IMR-90 (cell line): ENCODE measurements at regions not wholly inside any gene's neighbourhood (a gene's known extent, or its start where the extent isn't known, plus 50 kb on each side); places are given as distances from the start of the nearest gene placed in this dataset.

Experiments used
- ATAC-seq: fragments of 200-7000 bp; cut with Tn5 transposase; 2 replicates; pipeline ENCODE4 v1.9.1; 2020; ENCODE audit warnings: low read depth, mild to moderate bottlenecking, moderate library complexity
- BruUV-seq: library from RNA; stranded (reverse); fragments of 400-500 nt; replicated peaks from 2 replicates; lab custom pipeline; 2021; lab: Mats Ljungman, UMichigan
- CTCF ChIA-PET: fragments of 300-600 bp; formaldehyde crosslinking; extraction: SDS; loops from one replicate; lab custom pipeline; 2021; ENCODE audit warnings: antibody characterized with exemption; lab: Yijun Ruan, JAX
- POLR2A ChIA-PET: fragments of 300-600 bp; sonication (Branson Sonifier 250); formaldehyde crosslinking; loops from one replicate; lab custom pipeline; 2022; ENCODE audit warnings: antibody characterized with exemption; ENCODE audit not compliant: unreplicated experiment; lab: Charles Lee
- DNase-seq: peaks from one replicate; pipeline ENCODE4 v3.0.0; 2013
- H2AFZ ChIP-seq: replicated peaks from 2 replicates; pipeline ENCODE3; 2013; ENCODE audit warnings: low read length, mild to moderate bottlenecking; ENCODE audit not compliant: poor library complexity
- H2AK5ac ChIP-seq: 2 replicates; pipeline ENCODE4 v1.6.1; 2013; ENCODE audit warnings: low read depth, low read length, inconsistent platforms
- H2AK9ac ChIP-seq: replicated peaks from 2 replicates; pipeline ENCODE3; 2013; ENCODE audit warnings: mild to moderate bottlenecking, low read depth, low read length, moderate library complexity; ENCODE audit not compliant: poor library complexity
- H2BK120ac ChIP-seq: 2 replicates; pipeline ENCODE4 v1.6.1; 2013; ENCODE audit warnings: low read depth, low read length, inconsistent platforms
- H2BK15ac ChIP-seq: 3 replicates; pipeline ENCODE4 v1.6.1; 2013; ENCODE audit warnings: low read depth, low read length, inconsistent platforms
- H2BK20ac ChIP-seq: 2 replicates; pipeline ENCODE4 v1.6.1; 2013; ENCODE audit warnings: low read depth, mild to moderate bottlenecking, inconsistent platforms, low read length, moderate library complexity
- H2BK5ac ChIP-seq: 2 replicates; pipeline ENCODE4 v1.6.1; 2013; ENCODE audit warnings: mild to moderate bottlenecking, low read depth, low read length, inconsistent platforms; ENCODE audit not compliant: poor library complexity, severe bottlenecking
- H3K14ac ChIP-seq: replicated peaks from 2 replicates; pipeline ENCODE4 v1.6.1; 2013; ENCODE audit warnings: low read depth, low read length, inconsistent platforms
- H3K18ac ChIP-seq: 2 replicates; pipeline ENCODE4 v1.6.1; 2013; ENCODE audit warnings: low read depth, low read length, control low read depth
- H3K23ac ChIP-seq: 2 replicates; pipeline ENCODE4 v1.6.1; 2013; ENCODE audit warnings: low read depth, low read length, inconsistent platforms
- H3K27ac ChIP-seq: 2 replicates; pipeline ENCODE4 v1.5.1; 2013; ENCODE audit warnings: mild to moderate bottlenecking, control low read depth, low read length; ENCODE audit not compliant: insufficient read depth
- H3K27me3 ChIP-seq: 2 replicates; pipeline ENCODE4 v1.6.1; 2013; ENCODE audit warnings: low read length; ENCODE audit not compliant: control insufficient read depth, insufficient read depth
- H3K36me3 ChIP-seq: 2 replicates; pipeline ENCODE4 v1.6.1; 2013; ENCODE audit warnings: low read length, mixed read lengths; ENCODE audit not compliant: control insufficient read depth, insufficient read depth
- H3K4ac ChIP-seq: 2 replicates; pipeline ENCODE4 v1.6.1; 2013; ENCODE audit warnings: low read depth, low read length, inconsistent platforms
- H3K4me1 ChIP-seq: 2 replicates; pipeline ENCODE4 v1.6.1; 2013; ENCODE audit warnings: low read length, mixed read lengths; ENCODE audit not compliant: control insufficient read depth, insufficient read depth
- H3K4me2 ChIP-seq: 2 replicates; pipeline ENCODE4 v1.6.1; 2013; ENCODE audit warnings: low read depth, mild to moderate bottlenecking, control low read depth, low read length, moderate library complexity
- H3K4me3 ChIP-seq: 2 replicates; pipeline ENCODE4 v1.5.1; 2013; ENCODE audit warnings: low read depth, mild to moderate bottlenecking, control low read depth, low read length, moderate library complexity; ENCODE audit not compliant: insufficient read depth
- H3K56ac ChIP-seq: 2 replicates; pipeline ENCODE4 v1.6.1; 2013; ENCODE audit warnings: low read length, inconsistent platforms; ENCODE audit not compliant: insufficient read depth; ENCODE audit errors: extremely low read depth
- H3K79me1 ChIP-seq, 2 experiments: 2 replicates each; pipeline ENCODE4 v1.6.1; 2013; ENCODE audit warnings: low read length in 2 of 2, inconsistent platforms in 1 of 2, low read depth in 1 of 2
- H3K9ac ChIP-seq: 2 replicates; pipeline ENCODE4 v1.6.1; 2013; ENCODE audit warnings: low read depth, low read length, control low read depth
- H3K9me1 ChIP-seq: 2 replicates; pipeline ENCODE4 v1.6.1; 2013; ENCODE audit warnings: low read length, inconsistent platforms; ENCODE audit not compliant: insufficient read depth
- H3K9me3 ChIP-seq: 2 replicates; pipeline ENCODE4 v1.6.1; 2013; ENCODE audit warnings: low read length; ENCODE audit not compliant: control insufficient read depth, insufficient read depth
- H4K20me1 ChIP-seq: 2 replicates; pipeline ENCODE4 v1.6.1; 2013; ENCODE audit warnings: low read length, inconsistent platforms; ENCODE audit not compliant: insufficient read depth
- H4K5ac ChIP-seq: 2 replicates; pipeline ENCODE4 v1.6.1; 2013; ENCODE audit warnings: mild to moderate bottlenecking, low read depth, low read length, control low read depth
- H4K8ac ChIP-seq, 2 experiments: 2 replicates each; pipeline ENCODE4 v1.6.1; 2013; ENCODE audit warnings: low read depth in 2 of 2, low read length in 2 of 2, control low read depth in 1 of 2, inconsistent platforms in 1 of 2
- H4K91ac ChIP-seq: 2 replicates; pipeline ENCODE4 v1.6.1; 2013; ENCODE audit warnings: low read depth, low read length, inconsistent platforms; ENCODE audit not compliant: insufficient read depth
- BHLHE40 ChIP-seq: fragments of 150-350 bp; IDR thresholded peaks from 2 replicates; pipeline ENCODE4 v1.6.1; 2016; ENCODE audit warnings: mild to moderate bottlenecking, low read depth, low read length
- CTCF ChIP-seq: conservative IDR thresholded peaks from 2 replicates; pipeline ENCODE4 v1.5.1; 2012; ENCODE audit warnings: mild to moderate bottlenecking, low read depth, low read length, improper control_type of control experiment
- FOS ChIP-seq: fragments of 150-350 bp; IDR thresholded peaks from 2 replicates; pipeline ENCODE4 v1.6.1; 2016; ENCODE audit warnings: low read depth, low read length
- MAFK ChIP-seq: IDR thresholded peaks from 2 replicates; pipeline ENCODE4 v1.6.1; 2012; ENCODE audit warnings: low read depth, low read length, improper control_type of control experiment
- MXI1 ChIP-seq: IDR thresholded peaks from 2 replicates; pipeline ENCODE4 v1.6.1; 2012; ENCODE audit warnings: low read depth, mild to moderate bottlenecking, low read length, moderate library complexity, borderline replicate concordance
- NFE2L2 ChIP-seq: fragments of 150-350 bp; IDR thresholded peaks from 2 replicates; pipeline ENCODE4 v1.6.1; 2016; ENCODE audit warnings: low read depth, mild to moderate bottlenecking, low read length
- RAD21 ChIP-seq: IDR thresholded peaks from 2 replicates; pipeline ENCODE4 v1.6.1; 2012; ENCODE audit warnings: low read length, improper control_type of control experiment
- RFX5 ChIP-seq: IDR thresholded peaks from 2 replicates; pipeline ENCODE4 v1.8.0; 2012; ENCODE audit warnings: low read depth, mild to moderate bottlenecking, low read length, moderate library complexity
- SMC3 ChIP-seq: fragments of 150-350 bp; IDR thresholded peaks from 2 replicates; pipeline ENCODE4 v1.6.1; 2016; ENCODE audit warnings: low read depth, mild to moderate bottlenecking, antibody characterized with exemption, low read length, moderate library complexity
- USF2 ChIP-seq: fragments of 150-350 bp; IDR thresholded peaks from 2 replicates; pipeline ENCODE4 v1.6.1; 2017; ENCODE audit warnings: mild to moderate bottlenecking, antibody characterized with exemption, low read length, low read depth
- WGBS, 2 experiments: methylation state at CpG; one replicate each; pipeline versions ENCODE4 v1.1.5 to v1.1.7; 2013; ENCODE audit warnings: missing lambda C conversion rate in 2 of 2; ENCODE audit not compliant: insufficient read length in 1 of 2; ENCODE audit errors: extremely low coverage in 2 of 2; 5-methylcytosine and 5-hydroxymethylcytosine counted together
- dilution Hi-C: fragments of 300-500 bp; cut with HindIII; formaldehyde crosslinking; loops from one replicate; pipeline ENCODE4 v1.14.3; 2018; ENCODE audit warnings: low sequenced_read_pairs; ENCODE audit not compliant: unreplicated experiment
- in situ Hi-C: fragments of 300-500 bp; cut with MboI; formaldehyde crosslinking; loops from 3 replicates; pipeline ENCODE4 v1.14.3; 2019; ENCODE audit warnings: low sequenced_read_pairs, inconsistent platforms, mixed read lengths
- intact Hi-C: fragments of 100-400 bp; cut with micrococcal nuclease; formaldehyde crosslinking; loops from 2 replicates; pipeline ENCODE4 v1.10.0; 2022

GRCh38 chr12:73589220-73589619 lies 948.4 kb upstream of the ATXN7L3B start:
- Histone ChIP-seq H3K27me3 (no peaks in the 10 kb centered on the region), H2BK15ac (no peak overlapping the region), H3K27ac (no peak overlapping the region), H3K4ac (no peak overlapping the region), H3K4me1 (no peaks in the 10 kb centered on the region), H4K91ac (no peak overlapping the region), H3K79me1 (no peaks in the 10 kb centered on the region), H2AK5ac (no peak overlapping the region), H3K18ac (no peak overlapping the region), H3K36me3 (no peaks in the 10 kb centered on the region), H4K20me1 (no peaks in the 10 kb centered on the region), H2AFZ (no peak overlapping the region), H3K9me3 (peaks cover 2% of the 10 kb centered on the region; the same call in 1 of the 2 replicates), H2BK120ac (no peak overlapping the region), H3K9ac (no peak overlapping the region), H3K56ac (no peak overlapping the region), H3K14ac (no peak overlapping the region), H2AK9ac (no peak overlapping the region), H2BK20ac (no peak overlapping the region), H3K4me2 (no peak overlapping the region), H3K4me3 (no peak overlapping the region), H3K9me1 (no peaks in the 10 kb centered on the region), H4K8ac (no peak overlapping the region), H3K23ac (no peak overlapping the region), H2BK5ac (no peak overlapping the region), H4K5ac (no peak overlapping the region)
- ATAC-seq: no peak
- WGBS, 2 experiments: no CpG with 5 or more reads among the region's 1 CpG
- BruUV-seq: no TSS peak
- dilution Hi-C loops: no loop called here
- in situ Hi-C loops: no loop called here
- no peak for DNase-seq
- intact Hi-C loops: no loop called here
- no peak for TF ChIP-seq BHLHE40
- TF ChIP-seq MAFK: no peak
- no peak for TF ChIP-seq RFX5
- no peak for TF ChIP-seq MXI1
- TF ChIP-seq RAD21: no peak
- TF ChIP-seq USF2: no peak
- TF ChIP-seq FOS: no peak
- TF ChIP-seq NFE2L2: no peak
- TF ChIP-seq SMC3: no peak
- TF ChIP-seq CTCF: no peak
- POLR2A ChIA-PET: no interaction called here
- CTCF ChIA-PET: no interaction called here
